Vagina (tissue), 2 donors: ENCODE measurements at regions not wholly inside any gene's neighbourhood (a gene's known extent, or its start where the extent isn't known, plus 50 kb on each side); places are given as distances from the start of the nearest gene placed in this dataset.
A peak's percentile ranks its signal among the peaks of the same experiment; 100 is the strongest.
"Not testable (repeated sequence)": the region's sequence is repeated elsewhere in the genome, so short reads cannot be mapped to it uniquely, and the experiment has no call there.

Source experiments
- DNase-seq, 2 donors: peaks; one replicate each; pipeline ENCODE4 v3.0.0-alpha.2; 2017; ENCODE audit errors: extremely low spot score in 2 of 2
- H3K27ac ChIP-seq: fragments of 200-600 bp; sonication (generic); one replicate; pipeline ENCODE4 v1.5.1; 2019
- H3K27me3 ChIP-seq: fragments of 200-600 bp; sonication (generic); one replicate; pipeline ENCODE4 v1.5.1; 2019
- H3K36me3 ChIP-seq, 2 donors: fragments of 200-600 bp; sonication (generic); one replicate each; pipeline ENCODE4 v1.5.1; 2017 to 2019
- H3K4me1 ChIP-seq: fragments of 200-600 bp; sonication (generic); one replicate; pipeline ENCODE4 v1.5.1; 2019
- H3K4me3 ChIP-seq, 2 donors: fragments of 200-600 bp; sonication (generic); 1 replicate in 1 of 2; 2 replicates in 1 of 2; pipeline ENCODE4 v1.5.1; 2016 to 2019
- H3K9me3 ChIP-seq: fragments of 200-600 bp; sonication (generic); one replicate; pipeline ENCODE4 v1.5.1; 2019
- CTCF ChIP-seq, 3 experiments: fragments of 450-650 bp in 2 of 3; fragments of 200-600 bp in 1 of 3; sonication (generic) in 1 of 3; IDR thresholded peaks; one replicate each; pipeline ENCODE4 v1.5.1; 2017 to 2019; ENCODE audit warnings: antibody characterized with exemption in 3 of 3, mild to moderate bottlenecking in 2 of 3, moderate library complexity in 2 of 3
- POLR2A ChIP-seq, 2 donors: fragments of 450-650 bp; IDR thresholded peaks; one replicate each; pipeline ENCODE4 v1.6.1; 2017; ENCODE audit warnings: antibody characterized with exemption in 2 of 2, mild to moderate bottlenecking in 2 of 2, moderate library complexity in 2 of 2
- POLR2AphosphoS5 ChIP-seq, 2 donors: sonication (generic); formaldehyde crosslinking; IDR thresholded peaks; one replicate each; pipeline ENCODE4 v1.9.0; 2017; ENCODE audit warnings: antibody characterized with exemption in 2 of 2, mild to moderate bottlenecking in 2 of 2, low read depth in 1 of 2; ENCODE audit not compliant: insufficient read depth in 1 of 2
- intact Hi-C: fragments of 100-400 bp; cut with DNase I; formaldehyde crosslinking; loops from one replicate; pipeline ENCODE4 v1.15.1; 2023

- no peak for DNase-seq
- TF ChIP-seq POLR2AphosphoS5 (IDR thresholded peaks at IDR 0.05; ENCODE audit: insufficient read depth in 1 of 2, low read depth in 1 of 2), result peak in 1 of 2 donors; percentile 23
- no peak for TF ChIP-seq POLR2A (IDR thresholded peaks at IDR 0.05)
- Histone ChIP-seq H3K36me3 (no peaks in the 10 kb centered on the region), H3K27ac (no peak overlapping the region), H3K4me1 (no peaks in the 10 kb centered on the region), H3K9me3 (no peaks in the 10 kb centered on the region), H3K27me3 (no peaks in the 10 kb centered on the region), H3K4me3 (peak overlapping the region in 1 of 2 donors; percentile 26)
- intact Hi-C loops, result no loop called here
Observed at GRCh38 chr2:241965931-241966412, 96.4 kb downstream of the RTP5 start.

GRCh38 chr2:241966647-241967466, 97.3 kb downstream of the RTP5 start:
- no peaks in the 10 kb centered on the region for H3K4me1 ChIP-seq
- H3K9me3 ChIP-seq, result no peaks in the 10 kb centered on the region
- no peak for TF ChIP-seq POLR2A (IDR thresholded peaks at IDR 0.05)
- TF ChIP-seq CTCF (IDR thresholded peaks at IDR 0.05), result no peak
- TF ChIP-seq POLR2AphosphoS5 (IDR thresholded peaks at IDR 0.05; ENCODE audit: insufficient read depth in 1 of 2, low read depth in 1 of 2), result no peak
- H3K4me3 ChIP-seq, result no peak overlapping the region
- DNase-seq, result no peak
- H3K27ac ChIP-seq, result no peak overlapping the region
- H3K27me3 ChIP-seq, result no peaks in the 10 kb centered on the region
- no peaks in the 10 kb centered on the region for H3K36me3 ChIP-seq
- intact Hi-C loops, result no loop called here

GRCh38 chr2:241967467-241968144, 98.1 kb downstream of the RTP5 start:
- no peak for DNase-seq
- no peaks in the 10 kb centered on the region for H3K36me3 ChIP-seq
- no peaks in the 10 kb centered on the region for H3K27me3 ChIP-seq
- H3K4me3 ChIP-seq, result no peak overlapping the region
- TF ChIP-seq POLR2A (IDR thresholded peaks at IDR 0.05), result no peak
- TF ChIP-seq POLR2AphosphoS5 (IDR thresholded peaks at IDR 0.05; ENCODE audit: insufficient read depth in 1 of 2, low read depth in 1 of 2), result no peak
- TF ChIP-seq CTCF (IDR thresholded peaks at IDR 0.05), result no peak
- intact Hi-C loops, result no loop called here
- H3K4me1 ChIP-seq, result no peaks in the 10 kb centered on the region
- no peak overlapping the region for H3K27ac ChIP-seq
- no peaks in the 10 kb centered on the region for H3K9me3 ChIP-seq

GRCh38 chr2:241968417-241968816, 98.9 kb downstream of the RTP5 start:
- no peak for DNase-seq
- no peak overlapping the region for H3K27ac ChIP-seq
- no peaks in the 10 kb centered on the region for H3K27me3 ChIP-seq

GRCh38 chr2:241969182-241969581, 99.7 kb downstream of the RTP5 start:
- H3K36me3 ChIP-seq, DNase-seq, H3K9me3 ChIP-seq, H3K27me3 ChIP-seq, H3K27ac ChIP-seq, intact Hi-C loops, H3K4me1 ChIP-seq, H3K4me3 ChIP-seq: not testable (repeated sequence)

More at GRCh38 chr2:241968417-241968816, 98.9 kb downstream of the RTP5 start:
- intact Hi-C loops, result no loop called here
- H3K4me1 ChIP-seq, result no peaks in the 10 kb centered on the region
- H3K9me3 ChIP-seq, result no peaks in the 10 kb centered on the region
- no peak overlapping the region for H3K4me3 ChIP-seq
- TF ChIP-seq CTCF (IDR thresholded peaks at IDR 0.05), result no peak
- TF ChIP-seq POLR2A (IDR thresholded peaks at IDR 0.05), result no peak
- no peak for TF ChIP-seq POLR2AphosphoS5 (IDR thresholded peaks at IDR 0.05; ENCODE audit: insufficient read depth in 1 of 2, low read depth in 1 of 2)
- H3K36me3 ChIP-seq, result no peaks in the 10 kb centered on the region

- no peak for TF ChIP-seq POLR2A (IDR thresholded peaks at IDR 0.05)
- no peak for TF ChIP-seq CTCF (IDR thresholded peaks at IDR 0.05)
- no peak for TF ChIP-seq POLR2AphosphoS5 (IDR thresholded peaks at IDR 0.05; ENCODE audit: insufficient read depth in 1 of 2, low read depth in 1 of 2)
Observed at GRCh38 chr2:241970716-241971115, 101.2 kb downstream of the RTP5 start.

More at GRCh38 chr2:241970716-241971115, 101.2 kb downstream of the RTP5 start:
- no peaks in the 10 kb centered on the region for H3K9me3 ChIP-seq
- no peaks in the 10 kb centered on the region for H3K36me3 ChIP-seq
- H3K27ac ChIP-seq, result no peak overlapping the region
- no peak for DNase-seq
- H3K27me3 ChIP-seq, result no peaks in the 10 kb centered on the region
- no peak overlapping the region for H3K4me3 ChIP-seq
- intact Hi-C loops, result no loop called here
- H3K4me1 ChIP-seq, result no peaks in the 10 kb centered on the region
